GM19240 (cell line): ENCODE measurements at regions not wholly inside any gene's neighbourhood (a gene's known extent, or its start where the extent isn't known, plus 50 kb on each side); places are given as distances from the start of the nearest gene placed in this dataset.
"Not testable (repeated sequence)": the region's sequence is repeated elsewhere in the genome, so short reads cannot be mapped to it uniquely, and the experiment has no call there.

Experiments used
- DNase-seq: peaks from one replicate; pipeline ENCODE4 v3.0.0; 2011; ENCODE audit warnings: low spot score; ENCODE audit not compliant: insufficient read length

- no peak for DNase-seq
Observed at GRCh38 chr2:19102696-19103423, 255.6 kb downstream of the OSR1 start.

GRCh38 chr2:19101968-19102367 is 256.5 kb downstream of the OSR1 start:
- no peak for DNase-seq

GRCh38 chr2:19100570-19100969 is 257.9 kb downstream of the OSR1 start:
- no peak for DNase-seq

- no peak for DNase-seq
Observed at GRCh38 chr2:19099181-19099580, 259.2 kb downstream of the OSR1 start.

- no peak for DNase-seq
Observed at GRCh38 chr2:19098467-19099160, 259.8 kb downstream of the OSR1 start.

GRCh38 chr2:19089476-19089875 is 268.9 kb downstream of the OSR1 start:
- DNase-seq: not testable (repeated sequence)

GRCh38 chr2:19086231-19086651 is 272.2 kb downstream of the OSR1 start:
- DNase-seq: no peak

GRCh38 chr2:19078709-19079108 is 279.7 kb downstream of the OSR1 start:
- no peak for DNase-seq

- no peak for DNase-seq
Observed at GRCh38 chr2:19073522-19073921, 284.9 kb downstream of the OSR1 start.

- DNase-seq: no peak
Observed at GRCh38 chr2:19072161-19072560, 286.3 kb downstream of the OSR1 start.

- DNase-seq: no peak
Observed at GRCh38 chr2:19070886-19071285, 287.5 kb downstream of the OSR1 start.

- no peak for DNase-seq
Observed at GRCh38 chr2:19068206-19068605, 290.2 kb downstream of the OSR1 start.

- no peak for DNase-seq
Observed at GRCh38 chr2:19062370-19062769, 296.1 kb downstream of the OSR1 start.

GRCh38 chr2:19059076-19059475 is 299.3 kb downstream of the OSR1 start:
- no peak for DNase-seq

- no peak for DNase-seq
Observed at GRCh38 chr2:19051203-19051831, 307.1 kb downstream of the OSR1 start.

- DNase-seq: no peak
Observed at GRCh38 chr2:19050354-19050753, 308.1 kb downstream of the OSR1 start.

GRCh38 chr2:19048593-19049266 is 309.7 kb downstream of the OSR1 start:
- DNase-seq: no peak

GRCh38 chr2:19046986-19047780 is 311.2 kb downstream of the OSR1 start:
- DNase-seq: no peak

GRCh38 chr2:19045151-19045550 is 313.3 kb downstream of the OSR1 start:
- no peak for DNase-seq

GRCh38 chr2:19043893-19044292 is 314.5 kb downstream of the OSR1 start:
- DNase-seq: no peak

GRCh38 chr2:19041434-19042041 is 316.9 kb downstream of the OSR1 start:
- DNase-seq: no peak
